GM19351 (cell line): ENCODE measurements at regions not wholly inside any gene's neighbourhood (a gene's known extent, or its start where the extent isn't known, plus 50 kb on each side); places are given as distances from the start of the nearest gene placed in this dataset.

Experiments used
- ATAC-seq: cut with Tn5 transposase; IDR thresholded peaks from one replicate; pipeline ENCODE4 v1.9.1; 2021; ENCODE audit warnings: mild to moderate bottlenecking, moderate library complexity; ENCODE audit not compliant: unreplicated experiment

DNA sequence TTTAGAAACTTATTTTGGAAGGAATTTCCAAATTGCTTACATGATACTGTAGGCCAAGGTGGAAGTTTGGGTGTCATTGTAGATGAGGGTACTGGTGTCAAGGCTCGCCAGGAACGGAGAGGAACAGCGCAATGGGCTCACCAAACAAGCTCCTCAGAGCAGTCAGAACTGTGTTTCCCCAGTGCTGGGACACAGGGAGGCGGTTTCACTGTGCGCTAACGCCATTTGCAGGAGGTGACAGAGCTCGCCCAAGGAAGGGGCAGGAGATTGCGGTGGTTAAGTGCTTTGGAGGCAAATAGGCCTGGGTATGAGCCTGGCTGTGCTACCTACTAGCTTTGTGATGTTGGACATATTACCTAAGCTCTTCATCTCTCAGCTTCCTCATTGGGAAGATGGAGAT, 57.3 kb downstream of the HHEX start:
- no peak for ATAC-seq

- ATAC-seq, result no peak
Observed at GRCh38 chr10:92747600-92747999, 57.8 kb downstream of the HHEX start.

DNA sequence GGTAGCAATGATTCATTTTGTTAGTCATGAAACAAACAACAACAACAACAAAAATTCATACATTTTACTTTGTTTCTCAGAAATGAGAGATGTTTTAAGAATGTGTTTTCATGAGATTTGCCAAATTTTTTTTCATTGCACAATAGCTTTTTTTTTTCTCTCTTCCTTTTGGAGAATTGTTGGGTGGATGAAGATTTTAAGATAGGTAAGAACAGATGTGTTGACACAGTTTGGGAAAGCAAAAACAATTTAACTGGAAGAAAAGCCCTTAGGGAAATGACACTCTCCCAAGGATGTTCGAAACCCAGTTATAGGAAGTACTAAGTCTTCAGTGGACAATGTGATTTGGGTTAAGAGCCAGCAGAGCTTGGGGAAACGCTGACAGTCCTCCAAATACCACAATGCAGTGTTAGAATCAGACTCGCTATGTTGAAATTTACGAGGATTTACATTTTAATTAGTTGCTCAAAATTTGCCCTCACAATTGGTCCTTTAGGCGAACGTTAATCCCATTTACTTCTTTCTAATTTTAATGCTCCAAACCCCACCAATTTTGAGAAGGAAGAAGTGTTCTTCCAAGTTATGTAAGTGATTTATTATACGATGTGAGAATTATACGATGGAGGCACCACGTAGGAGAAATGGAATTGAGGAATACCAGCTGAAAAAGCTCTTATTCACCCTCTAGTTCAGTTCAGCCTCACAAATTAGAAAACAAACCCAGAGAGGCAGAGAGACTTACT, 61.2 kb downstream of the HHEX start:
- ATAC-seq, result no peak

- ATAC-seq, result no peak
Observed at GRCh38 chr10:92751534-92751811, 61.7 kb downstream of the HHEX start.

GRCh38 chr10:92751827-92752226, 62.1 kb downstream of the HHEX start:
- no peak for ATAC-seq

GRCh38 chr10:92753865-92754264, 64.1 kb downstream of the HHEX start:
- no peak for ATAC-seq

DNA sequence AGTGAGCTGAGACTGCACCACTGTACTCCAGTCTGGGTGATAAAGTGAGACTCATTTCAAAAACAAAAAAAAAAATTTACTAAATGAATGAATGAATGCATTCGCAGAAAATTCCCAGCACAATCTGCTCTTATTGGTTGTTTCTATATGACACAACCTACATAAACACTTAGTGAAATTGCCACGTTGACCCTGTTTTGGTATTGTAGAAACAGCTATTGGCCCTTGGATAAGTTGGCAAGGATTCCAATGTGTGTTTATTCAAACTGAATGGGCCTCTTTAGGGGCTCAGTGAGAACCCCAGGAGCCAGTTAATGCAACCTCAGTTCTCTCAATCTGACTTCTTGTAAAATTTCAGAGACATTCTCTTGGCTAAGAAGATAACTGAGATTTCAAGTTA, 66.0 kb downstream of the HHEX start:
- ATAC-seq, result no peak

DNA sequence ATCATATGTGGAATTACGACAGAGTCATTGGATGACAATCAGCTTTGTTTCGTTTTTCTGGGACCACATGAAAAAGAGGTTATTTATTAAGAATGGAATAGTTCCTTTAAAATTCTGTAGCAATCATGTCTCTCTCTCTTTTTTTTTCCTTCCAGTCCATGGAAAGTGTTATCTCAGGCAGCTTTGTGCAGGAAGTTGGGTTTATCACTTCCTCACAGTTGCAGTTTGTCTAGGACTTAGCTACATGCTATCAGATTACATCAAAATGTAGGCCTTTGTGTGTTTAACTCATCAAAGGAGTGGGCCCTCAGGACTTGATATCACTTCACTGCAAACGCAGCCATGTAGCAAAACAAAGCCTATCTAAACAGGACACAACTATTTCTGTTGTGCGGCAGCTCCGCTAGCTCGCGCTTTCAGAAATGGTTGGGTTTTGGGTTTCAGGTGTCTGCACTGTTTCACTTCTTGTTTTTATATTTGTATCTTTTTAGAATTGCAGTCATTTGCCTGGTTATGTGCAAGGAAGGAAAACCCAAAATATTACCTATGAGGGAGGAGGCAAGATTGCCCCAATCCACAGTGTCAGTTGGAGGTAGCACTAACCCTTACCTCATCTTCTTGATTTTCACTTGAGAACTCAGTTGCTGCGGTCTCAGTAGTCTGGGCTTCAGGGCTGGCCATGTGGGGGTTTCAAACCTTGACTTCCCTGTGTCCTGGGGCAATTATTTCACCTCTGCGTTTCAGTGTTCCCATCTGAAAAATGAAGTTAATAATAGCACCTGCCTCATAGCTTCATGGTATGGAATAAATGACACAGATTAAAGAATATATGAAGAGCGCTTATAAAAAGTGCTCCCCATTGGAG, 66.7 kb downstream of the HHEX start:
- ATAC-seq, result peak; percentile 83

GRCh38 chr10:92757066-92757710, 67.4 kb downstream of the HHEX start:
- peak; percentile 69 for ATAC-seq

GRCh38 chr10:92757711-92758104, 68.0 kb downstream of the HHEX start:
- ATAC-seq, result no peak

GRCh38 chr10:92758594-92758993, 68.8 kb downstream of the HHEX start:
- ATAC-seq, result no peak

DNA sequence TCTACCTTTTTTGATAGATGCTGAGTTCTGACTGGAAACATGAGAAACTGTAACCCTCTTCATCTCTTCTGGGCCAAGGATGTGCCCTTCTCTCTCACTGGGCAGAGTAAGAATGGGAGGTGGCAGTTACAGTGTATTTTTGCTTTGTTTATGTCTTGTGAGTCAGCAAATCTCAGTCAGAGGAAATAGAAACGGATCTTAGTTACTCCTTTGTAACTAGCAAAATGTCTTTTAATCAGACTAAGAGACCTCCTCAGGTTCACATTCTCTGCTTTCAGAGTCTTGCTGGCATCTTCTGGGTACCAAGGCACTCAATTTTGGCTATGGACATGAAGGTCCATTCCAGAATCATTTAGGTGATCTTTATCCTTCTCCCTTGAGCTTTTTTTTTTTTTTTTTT, 70.9 kb downstream of the HHEX start:
- ATAC-seq, result no peak

GRCh38 chr10:92761571-92761970, 71.8 kb downstream of the HHEX start:
- no peak for ATAC-seq

- no peak for ATAC-seq
Observed at GRCh38 chr10:92763634-92764155, 73.9 kb downstream of the HHEX start.

DNA sequence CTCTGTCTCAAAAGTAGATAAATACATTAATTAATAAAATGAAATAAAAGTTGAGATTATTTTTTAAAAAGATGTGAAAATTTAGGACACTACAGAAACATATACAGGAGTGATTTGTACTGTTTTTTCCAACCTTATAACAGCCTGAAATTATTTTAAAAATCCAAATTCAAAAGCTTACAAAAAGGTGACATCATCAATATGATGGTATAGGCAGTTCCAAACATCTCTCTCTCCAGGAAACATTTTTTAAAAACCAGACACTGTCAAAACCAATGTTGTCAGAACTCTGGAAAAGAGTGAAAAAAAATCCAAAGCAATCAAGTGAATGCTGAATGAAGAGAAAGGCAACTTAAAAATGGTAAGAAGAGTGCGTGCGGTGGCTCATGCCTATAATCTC, 76.7 kb downstream of the HHEX start:
- ATAC-seq, result no peak

DNA sequence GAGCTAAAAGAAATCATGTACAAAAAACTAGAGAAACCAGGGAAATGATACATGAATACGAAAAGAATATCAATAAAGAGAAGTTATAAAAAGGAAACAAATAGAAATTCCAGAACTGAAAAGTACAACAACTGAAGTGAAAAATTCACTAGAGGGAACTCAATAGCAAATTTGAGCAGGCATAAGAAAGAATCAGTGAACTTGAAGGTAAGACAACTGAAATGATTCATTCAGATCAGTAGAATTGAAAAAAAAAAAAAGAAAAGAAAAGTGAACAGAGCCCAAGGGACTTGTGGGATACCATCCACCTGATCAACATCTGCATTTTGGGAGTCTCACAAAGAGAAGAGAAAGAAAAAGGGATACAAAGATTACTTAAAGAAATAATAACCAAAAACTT, 78.3 kb downstream of the HHEX start:
- no peak for ATAC-seq

GRCh38 chr10:92773776-92774175, 74.5 kb upstream of the EXOC6 start:
- no peak for ATAC-seq

DNA sequence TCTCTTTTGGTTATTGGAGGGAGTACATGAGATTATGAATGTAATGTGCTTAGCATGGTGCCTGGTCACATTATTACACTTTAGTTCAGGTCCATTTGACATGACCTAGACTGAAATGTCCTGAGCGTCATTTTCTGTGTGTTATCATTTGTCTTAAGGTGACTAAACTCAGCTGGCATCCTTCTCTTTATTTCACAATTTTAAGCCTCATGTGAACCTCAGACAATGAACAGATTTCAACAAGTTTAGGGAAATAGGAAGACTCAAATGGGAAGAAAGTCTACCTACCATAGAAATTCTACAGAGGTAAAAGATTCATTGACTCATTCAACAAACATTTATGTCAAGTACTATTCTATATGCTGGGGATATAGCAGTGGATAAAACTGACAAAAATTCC, 70.2 kb upstream of the EXOC6 start:
- ATAC-seq, result no peak

DNA sequence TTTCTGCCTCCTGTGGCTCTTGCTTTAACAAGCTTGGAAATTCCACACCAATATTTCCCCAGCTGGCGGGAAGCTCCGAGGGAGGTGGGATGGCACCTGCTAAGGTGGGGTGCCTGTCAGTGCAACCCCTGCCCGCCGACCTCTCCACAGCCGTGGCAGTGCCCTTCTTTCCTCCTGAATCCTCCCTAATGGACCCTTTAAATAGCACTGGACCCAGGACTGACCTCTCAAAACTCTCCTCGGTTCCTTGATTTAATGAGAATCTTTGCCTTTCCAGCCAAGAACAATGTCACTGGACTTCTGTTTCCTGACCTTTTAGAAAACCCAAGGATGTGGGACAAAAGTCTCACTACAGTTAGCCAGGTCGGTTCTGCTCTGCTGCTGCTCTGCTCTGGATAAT, 63.2 kb upstream of the EXOC6 start:
- no peak for ATAC-seq

GRCh38 chr10:92787557-92788152, 60.7 kb upstream of the EXOC6 start:
- ATAC-seq, result no peak

DNA sequence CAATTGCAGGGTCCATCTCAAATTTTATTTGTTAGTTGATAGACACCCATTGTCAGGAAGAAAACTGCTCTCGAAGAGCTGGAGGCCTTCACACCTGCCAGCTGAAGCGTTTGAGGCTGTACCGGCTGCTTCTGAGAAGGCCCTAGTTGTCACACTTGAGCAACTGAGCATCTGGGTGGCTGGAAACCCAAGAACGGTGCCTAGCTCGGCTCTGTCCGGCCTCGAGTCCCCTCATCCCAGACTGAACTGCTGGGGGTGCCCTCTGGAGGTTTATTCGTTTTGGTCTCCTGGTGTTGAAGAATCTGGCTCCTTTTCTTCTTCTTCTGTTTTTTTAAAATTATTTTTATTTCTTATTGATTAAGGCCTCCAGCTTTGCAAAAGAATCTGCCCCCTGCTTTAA, 59.3 kb upstream of the EXOC6 start:
- no peak for ATAC-seq
